Panc1 (cell line): ENCODE measurements at regions not wholly inside any gene's neighbourhood (a gene's known extent, or its start where the extent isn't known, plus 50 kb on each side); places are given as distances from the start of the nearest gene placed in this dataset.

Source experiments
- ATAC-seq: fragments of 200-7000 bp; cut with Tn5 transposase; 2 replicates; pipeline ENCODE4 v1.9.1; 2020; ENCODE audit warnings: mild to moderate bottlenecking, moderate library complexity
- BruUV-seq: library from RNA; stranded (reverse); fragments of 400-500 nt; replicated peaks from 2 replicates; lab custom pipeline; 2021; lab: Mats Ljungman, UMichigan
- CTCF ChIA-PET: fragments of 300-600 bp; sonication (Branson Sonifier 250); formaldehyde crosslinking; loops from one replicate; lab custom pipeline; 2022; ENCODE audit warnings: antibody characterized with exemption; lab: Charles Lee
- POLR2A ChIA-PET: fragments of 300-600 bp; sonication (Branson Sonifier 250); formaldehyde crosslinking; loops from one replicate; lab custom pipeline; 2022; ENCODE audit warnings: antibody characterized with exemption; lab: Charles Lee
- DNase-seq: peaks from one replicate; pipeline ENCODE4 v3.0.0-alpha.2; 2010; ENCODE audit warnings: low read depth, low spot score
- H3K27ac ChIP-seq: 2 replicates; pipeline ENCODE4 v1.5.1; 2011; ENCODE audit warnings: mild to moderate bottlenecking, low read length, inconsistent platforms
- H3K27me3 ChIP-seq: fragments of 200-500 bp; sonication (Bioruptor generic); 2 replicates; pipeline ENCODE4 v1.6.0; 2014; ENCODE audit warnings: low read length, inconsistent platforms; ENCODE audit not compliant: control insufficient read depth, insufficient read depth
- H3K36me3 ChIP-seq: fragments of 200-500 bp; sonication (Bioruptor generic); 2 replicates; pipeline ENCODE4 v1.5.1; 2014; ENCODE audit warnings: inconsistent platforms, mild to moderate bottlenecking, low read length, moderate library complexity; ENCODE audit not compliant: control insufficient read depth, insufficient read depth
- H3K4me1 ChIP-seq: 2 replicates; pipeline ENCODE4 v1.5.1; 2011; ENCODE audit warnings: inconsistent platforms, mild to moderate bottlenecking, low read length, moderate library complexity; ENCODE audit not compliant: control insufficient read depth, insufficient read depth
- H3K4me3 ChIP-seq, 2 experiments: 2 replicates each; pipeline ENCODE4 v1.5.1; 2011 to 2012; ENCODE audit warnings: low read depth in 2 of 2, low read length in 2 of 2, mild to moderate bottlenecking in 2 of 2, inconsistent platforms in 1 of 2, moderate library complexity in 1 of 2
- H3K9me3 ChIP-seq: fragments of 200-500 bp; sonication (Bioruptor generic); 2 replicates; pipeline ENCODE4 v1.5.1; 2014; ENCODE audit warnings: low read depth, mild to moderate bottlenecking, inconsistent platforms, low read length, moderate library complexity; ENCODE audit not compliant: control insufficient read depth, insufficient read depth
- CTCF ChIP-seq: fragments of 450-650 bp; IDR thresholded peaks from 2 replicates; pipeline ENCODE4 v1.5.1; 2017; ENCODE audit warnings: mild to moderate bottlenecking
- POLR2AphosphoS5 ChIP-seq: IDR thresholded peaks from 2 replicates; pipeline ENCODE4 v1.6.1; 2012; ENCODE audit warnings: mild to moderate bottlenecking, low read depth, low read length, moderate library complexity
- REST ChIP-seq, 2 experiments: IDR thresholded peaks; 2 replicates each; pipeline ENCODE4 v1.6.1; 2011 to 2012; ENCODE audit warnings: low read depth in 2 of 2, control low read depth in 1 of 2, low read length in 1 of 2, mild to moderate bottlenecking in 1 of 2, moderate library complexity in 1 of 2; ENCODE audit not compliant: insufficient read depth in 1 of 2
- SIN3A ChIP-seq: IDR thresholded peaks from 2 replicates; pipeline ENCODE4 v1.6.1; 2012; ENCODE audit warnings: low read depth, mild to moderate bottlenecking, low read length, moderate library complexity, borderline replicate concordance; ENCODE audit not compliant: insufficient read depth
- TCF7L2 ChIP-seq: IDR thresholded peaks from 2 replicates; pipeline ENCODE4 v1.6.1; 2011; ENCODE audit warnings: mild to moderate bottlenecking, low read depth, low read length, inconsistent platforms
- in situ Hi-C: cut with HindIII; loops from 2 replicates; pipeline ENCODE4 v1.10.0; 2016; ENCODE audit warnings: low sequenced_read_pairs, low pct_unique_long_range_greater_than_20kb
- intact Hi-C: fragments of 100-400 bp; cut with micrococcal nuclease; formaldehyde crosslinking; loops from one replicate; pipeline ENCODE4 v1.10.0; 2022; ENCODE audit not compliant: unreplicated experiment

DNA sequence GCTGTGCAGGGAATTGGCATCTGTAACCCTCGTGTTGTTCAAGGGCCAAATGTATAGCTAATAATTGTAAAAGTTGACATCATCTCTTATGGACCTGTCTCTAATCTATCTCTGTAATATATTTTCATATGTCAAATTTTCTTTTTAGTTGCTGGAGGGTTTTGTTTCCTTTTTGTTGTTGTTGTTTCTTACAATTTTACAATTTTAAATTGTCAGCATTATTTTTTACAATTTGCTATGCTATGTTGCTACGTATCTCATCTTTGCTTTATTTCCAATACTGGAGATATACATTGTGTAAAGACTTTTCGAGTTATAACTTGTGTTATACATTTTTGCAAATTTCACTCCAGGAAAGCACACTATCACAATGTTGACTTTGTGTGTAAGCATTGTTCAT is 290.2 kb upstream of the SP4 start:
- no peaks in the 10 kb centered on the region for H3K36me3 ChIP-seq
- CTCF ChIA-PET, result no interaction called here
- POLR2A ChIA-PET, result no interaction called here
- H3K4me1 ChIP-seq, result no peaks in the 10 kb centered on the region
- intact Hi-C loops (no loop called here), in situ Hi-C loops (no loop called here)
- no peak for DNase-seq
- no peak for TF ChIP-seq TCF7L2
- no peak for TF ChIP-seq POLR2AphosphoS5
- TF ChIP-seq SIN3A, result no peak
- TF ChIP-seq REST (IDR thresholded peaks at IDR 0.05; ENCODE audit: insufficient read depth in 1 of 2, low read depth in 2 of 2, low read length in 1 of 2), result no peak
- no peak for TF ChIP-seq CTCF
- no peak for ATAC-seq
- H3K9me3 ChIP-seq, result no peaks in the 10 kb centered on the region
- no peak overlapping the region for H3K4me3 ChIP-seq
- no TSS peak for BruUV-seq
- H3K27ac ChIP-seq, result no peak overlapping the region
- H3K27me3 ChIP-seq, result peaks cover 5% of the 10 kb centered on the region; the same call in 1 of the 2 replicates

GRCh38 chr7:21140622-21141021 is 287.3 kb upstream of the SP4 start:
- Histone ChIP-seq H3K4me3 (no peak overlapping the region), H3K4me1 (no peaks in the 10 kb centered on the region), H3K36me3 (no peaks in the 10 kb centered on the region), H3K9me3 (no peaks in the 10 kb centered on the region), H3K27me3 (peaks cover 5% of the 10 kb centered on the region; the same call in 1 of the 2 replicates), H3K27ac (no peak overlapping the region)
- in situ Hi-C loops, result no loop called here
- DNase-seq, result no peak
- TF ChIP-seq CTCF (no peak), REST (IDR thresholded peaks at IDR 0.05; ENCODE audit: insufficient read depth in 1 of 2, low read depth in 2 of 2, low read length in 1 of 2) (no peak), POLR2AphosphoS5 (no peak), SIN3A (no peak), TCF7L2 (no peak)
- CTCF ChIA-PET, result no interaction called here
- POLR2A ChIA-PET, result no interaction called here
- intact Hi-C loops, result no loop called here
- ATAC-seq, result no peak
- no TSS peak for BruUV-seq
